ENCODE measurements at regions not wholly inside any gene's neighbourhood (a gene's known extent, or its start where the extent isn't known, plus 50 kb on each side); places are given as distances from the start of the nearest gene placed in this dataset.

DNA sequence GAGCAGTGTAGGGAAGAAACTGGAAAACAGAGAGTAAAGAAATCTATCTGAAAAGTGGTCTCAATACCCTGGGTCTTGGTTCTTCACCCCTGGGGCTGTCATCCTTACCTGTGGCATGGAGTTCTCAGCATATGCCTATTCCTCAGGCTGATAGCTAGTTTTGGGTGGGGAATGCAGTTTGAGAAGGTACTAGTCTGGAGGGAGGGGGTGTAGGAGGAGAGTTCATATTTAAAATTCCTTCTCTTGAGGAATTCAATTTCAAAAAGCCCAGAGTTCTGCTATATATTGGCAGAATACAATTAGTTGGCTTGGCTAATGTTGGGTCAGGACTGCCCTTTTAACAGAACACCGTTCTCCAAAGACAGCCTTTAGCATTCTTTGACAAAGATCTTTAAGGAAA lies 82.9 kb upstream of the NPHP3 start:
- TF ChIP-seq EZH2 (IDR thresholded peaks at IDR 0.05) (no peak), POLR2AphosphoS5 (IDR thresholded peaks at IDR 0.05; ENCODE audit: borderline replicate concordance, low read depth, low read length) (no peak), FOXP2 (optimal IDR thresholded peaks at IDR 0.05; ENCODE audit: control extremely low read depth, extremely low read length, insufficient read depth) (no peak)

All from SK-N-MC (cell line).